ENCODE measurements at regions not wholly inside any gene's neighbourhood (a gene's known extent, or its start where the extent isn't known, plus 50 kb on each side); places are given as distances from the start of the nearest gene placed in this dataset.

- Mint-ChIP-seq H3K27me3 (peaks cover 0 to 2% (median 0%) of the 10 kb centered on the region in 5 donors), H3K27ac (peak overlapping the region in 1 of 10 donors; percentile 76), H3K9me3 (peaks cover 0 to 30% (median 13%) of the 10 kb centered on the region in 9 donors), H3K36me3 (peaks cover 0 to 22% (median 10%) of the 10 kb centered on the region in 3 donors), H3K4me1 (peaks cover 0 to 7% (median 4%) of the 10 kb centered on the region in 4 donors), H3K4me3 (no peak overlapping the region)
- ATAC-seq: no peak
- POLR2A ChIA-PET: no interaction called here
- DNase-seq: no peak
Observed at GRCh38 chr12:104822941-104823340, 135.1 kb downstream of the SLC41A2 start.

GRCh38 chr12:104816845-104817503 is 141.1 kb downstream of the SLC41A2 start:
- H3K27ac Mint-ChIP-seq: no peak overlapping the region
- DNase-seq: no peak
- H3K4me1 Mint-ChIP-seq: no peaks in the 10 kb centered on the region
- no peaks in the 10 kb centered on the region for H3K36me3 Mint-ChIP-seq
- no peak overlapping the region for H3K4me3 Mint-ChIP-seq
- no peaks in the 10 kb centered on the region for H3K27me3 Mint-ChIP-seq
- POLR2A ChIA-PET: no interaction called here
- ATAC-seq: no peak
- peaks cover 0 to 4% (median 0%) of the 10 kb centered on the region in 9 donors for H3K9me3 Mint-ChIP-seq

GRCh38 chr12:104815935-104816334 is 142.2 kb downstream of the SLC41A2 start:
- Mint-ChIP-seq H3K4me1 (no peaks in the 10 kb centered on the region), H3K27me3 (no peaks in the 10 kb centered on the region), H3K4me3 (no peak overlapping the region), H3K36me3 (no peaks in the 10 kb centered on the region), H3K27ac (no peak overlapping the region), H3K9me3 (peaks cover 0 to 4% (median 0%) of the 10 kb centered on the region in 9 donors)
- DNase-seq (no peak), ATAC-seq (no peak)
- POLR2A ChIA-PET: no interaction called here

GRCh38 chr12:104814944-104815343 is 143.1 kb downstream of the SLC41A2 start:
- peaks cover 0 to 2% (median 0%) of the 10 kb centered on the region in 5 donors for H3K27me3 Mint-ChIP-seq
- no peak overlapping the region for H3K27ac Mint-ChIP-seq
- DNase-seq (no peak), ATAC-seq (no peak)
- peaks cover 0 to under 1% (median 0%) of the 10 kb centered on the region in 9 donors for H3K9me3 Mint-ChIP-seq
- H3K4me3 Mint-ChIP-seq: no peak overlapping the region
- H3K4me1 Mint-ChIP-seq: peaks cover 0 to 2% (median 0%) of the 10 kb centered on the region in 4 donors
- POLR2A ChIA-PET: no interaction called here
- H3K36me3 Mint-ChIP-seq: no peaks in the 10 kb centered on the region

All from naive thymus-derived CD8-positive, alpha-beta T cell (primary cell).